Stimulated activated CD4-positive, alpha-beta T cell treated with anti-CD3 and anti-CD28 coated beads, Interleukin-15, amount 100 ng/mL, for 24 hours (primary cell): ENCODE measurements at regions not wholly inside any gene's neighbourhood (a gene's known extent, or its start where the extent isn't known, plus 50 kb on each side); places are given as distances from the start of the nearest gene placed in this dataset.

Experiments
- DNase-seq: peaks from one replicate; pipeline ENCODE4 v3.0.0-alpha.2; 2020

GRCh38 chr9:115587310-115587709, 469.4 kb upstream of the TNC start:
- DNase-seq, result no peak

GRCh38 chr9:115590011-115590410, 472.1 kb upstream of the TNC start:
- no peak for DNase-seq

- DNase-seq, result peak; percentile 16
Observed at GRCh38 chr9:115591584-115591984, 473.6 kb upstream of the TNC start.

GRCh38 chr9:115593587-115594091, 475.7 kb upstream of the TNC start:
- DNase-seq, result no peak

GRCh38 chr9:115594557-115594956, 476.6 kb upstream of the TNC start:
- DNase-seq, result no peak

GRCh38 chr9:115596021-115596745, 478.2 kb upstream of the TNC start:
- DNase-seq, result no peak

- no peak for DNase-seq
Observed at GRCh38 chr9:115596746-115597080, 478.8 kb upstream of the TNC start.

- DNase-seq, result no peak
Observed at GRCh38 chr9:115597330-115597895, 479.5 kb upstream of the TNC start.

- no peak for DNase-seq
Observed at GRCh38 chr9:115598751-115599150, 480.8 kb upstream of the TNC start.

- DNase-seq, result no peak
Observed at GRCh38 chr9:115599898-115600297, 481.9 kb upstream of the TNC start.

GRCh38 chr9:115601434-115601833, 483.5 kb upstream of the TNC start:
- no peak for DNase-seq

- no peak for DNase-seq
Observed at GRCh38 chr9:115604831-115605483, 487.0 kb upstream of the TNC start.

- no peak for DNase-seq
Observed at GRCh38 chr9:115606838-115607237, 488.9 kb upstream of the TNC start.

GRCh38 chr9:115614326-115614999, 496.5 kb upstream of the TNC start:
- no peak for DNase-seq

- no peak for DNase-seq
Observed at GRCh38 chr9:115615000-115615401, 497.0 kb upstream of the TNC start.

GRCh38 chr9:115615821-115616665, 498.1 kb upstream of the TNC start:
- no peak for DNase-seq

GRCh38 chr9:115616666-115617239, 498.8 kb upstream of the TNC start:
- no peak for DNase-seq

- no peak for DNase-seq
Observed at GRCh38 chr9:115625251-115625650, 507.3 kb upstream of the TNC start.

- no peak for DNase-seq
Observed at GRCh38 chr9:115625954-115626353, 508.0 kb upstream of the TNC start.

- DNase-seq, result no peak
Observed at GRCh38 chr9:115627511-115627910, 509.6 kb upstream of the TNC start.

- DNase-seq, result no peak
Observed at GRCh38 chr9:115628426-115628825, 510.5 kb upstream of the TNC start.
